ENCODE measurements at regions not wholly inside any gene's neighbourhood (a gene's known extent, or its start where the extent isn't known, plus 50 kb on each side); places are given as distances from the start of the nearest gene placed in this dataset.
"Not testable (repeated sequence)": the region's sequence is repeated elsewhere in the genome, so short reads cannot be mapped to it uniquely, and the experiment has no call there.

GRCh38 chr12:23127701-23128100 lies 502.7 kb downstream of the ETNK1 start:
- TF ChIP-seq CTCF (IDR thresholded peaks at IDR 0.05; ENCODE audit: insufficient read depth, missing control alignments): no peak
- DNase-seq (ENCODE audit: insufficient read length, low spot score) (no peak), FAIRE-seq (no peak)

- no peak for FAIRE-seq
- TF ChIP-seq CTCF (IDR thresholded peaks at IDR 0.05; ENCODE audit: insufficient read depth, missing control alignments): no peak
Observed at GRCh38 chr12:23128462-23128861, 503.5 kb downstream of the ETNK1 start.

GRCh38 chr12:23132357-23132756 lies 507.4 kb downstream of the ETNK1 start:
- no peak for DNase-seq (ENCODE audit: insufficient read length, low spot score)
- TF ChIP-seq CTCF (IDR thresholded peaks at IDR 0.05; ENCODE audit: insufficient read depth, missing control alignments): no peak
- FAIRE-seq: no peak

More at GRCh38 chr12:23128462-23128861, 503.5 kb downstream of the ETNK1 start:
- no peak for DNase-seq (ENCODE audit: insufficient read length, low spot score)

- FAIRE-seq (no peak), DNase-seq (ENCODE audit: insufficient read length, low spot score) (no peak)
- TF ChIP-seq CTCF (IDR thresholded peaks at IDR 0.05; ENCODE audit: insufficient read depth, missing control alignments): no peak
Observed at GRCh38 chr12:23133471-23133870, 508.5 kb downstream of the ETNK1 start.

- no peak for FAIRE-seq
- no peak for DNase-seq (ENCODE audit: insufficient read length, low spot score)
- no peak for TF ChIP-seq CTCF (IDR thresholded peaks at IDR 0.05; ENCODE audit: insufficient read depth, missing control alignments)
Observed at GRCh38 chr12:23139026-23139425, 514.1 kb downstream of the ETNK1 start.

- DNase-seq (ENCODE audit: insufficient read length, low spot score) (no peak), FAIRE-seq (no peak)
- TF ChIP-seq CTCF (IDR thresholded peaks at IDR 0.05; ENCODE audit: insufficient read depth, missing control alignments): no peak
Observed at GRCh38 chr12:23140710-23141109, 515.7 kb downstream of the ETNK1 start.

- TF ChIP-seq CTCF (IDR thresholded peaks at IDR 0.05; ENCODE audit: insufficient read depth, missing control alignments): no peak
- no peak for DNase-seq (ENCODE audit: insufficient read length, low spot score)
Observed at GRCh38 chr12:23141335-23141734, 516.4 kb downstream of the ETNK1 start.

GRCh38 chr12:23146070-23146469 lies 521.1 kb downstream of the ETNK1 start:
- FAIRE-seq; DNase-seq (ENCODE audit: insufficient read length, low spot score): not testable (repeated sequence)

More at GRCh38 chr12:23141335-23141734, 516.4 kb downstream of the ETNK1 start:
- no peak for FAIRE-seq
